NCI-H146 treated with DMSO at 0.1 percent for 48 hours (cell line): ENCODE measurements at regions not wholly inside any gene's neighbourhood (a gene's known extent, or its start where the extent isn't known, plus 50 kb on each side); places are given as distances from the start of the nearest gene placed in this dataset.
"Not testable (repeated sequence)": the region's sequence is repeated elsewhere in the genome, so short reads cannot be mapped to it uniquely, and the experiment has no call there.

Source experiments
- DNase-seq: peaks from one replicate; lab custom pipeline; 2025; ENCODE audit not compliant: unreplicated experiment; lab: John Stamatoyannopoulos, UW

- no peak for DNase-seq
Measured at GRCh38 chr12:125304029-125304428, 238.8 kb downstream of the AACS start.

- no peak for DNase-seq
Measured at GRCh38 chr12:125305231-125305630, 240.0 kb downstream of the AACS start.

- DNase-seq, result no peak
Measured at GRCh38 chr12:125310461-125310860, 245.2 kb downstream of the AACS start.

- no peak for DNase-seq
Measured at GRCh38 chr12:125311050-125311449, 245.8 kb downstream of the AACS start.

GRCh38 chr12:125312471-125312870, 247.2 kb downstream of the AACS start:
- no peak for DNase-seq

- DNase-seq, result no peak
Measured at GRCh38 chr12:125314051-125314755, 249.0 kb downstream of the AACS start.

GRCh38 chr12:125315771-125316170, 250.5 kb downstream of the AACS start:
- no peak for DNase-seq

GRCh38 chr12:125320177-125320576, 254.9 kb downstream of the AACS start:
- DNase-seq, result no peak

- no peak for DNase-seq
Measured at GRCh38 chr12:125324861-125325490, 259.7 kb downstream of the AACS start.

- no peak for DNase-seq
Measured at GRCh38 chr12:125329239-125330102, 264.2 kb downstream of the AACS start.

- peak; percentile 1 for DNase-seq
Measured at GRCh38 chr12:125330645-125331341, 265.6 kb downstream of the AACS start.

GRCh38 chr12:125331342-125332052, 266.3 kb downstream of the AACS start:
- no peak for DNase-seq

GRCh38 chr12:125332900-125333299, 267.7 kb downstream of the AACS start:
- DNase-seq, result no peak

- no peak for DNase-seq
Measured at GRCh38 chr12:125336246-125336645, 271.0 kb downstream of the AACS start.

- no peak for DNase-seq
Measured at GRCh38 chr12:125340791-125341190, 275.6 kb downstream of the AACS start.

- DNase-seq, result no peak
Measured at GRCh38 chr12:125341422-125341821, 276.2 kb downstream of the AACS start.

- DNase-seq, result no peak
Measured at GRCh38 chr12:125343649-125344048, 278.4 kb downstream of the AACS start.

GRCh38 chr12:125346362-125346761, 281.1 kb downstream of the AACS start:
- no peak for DNase-seq

GRCh38 chr12:125351788-125352187, 286.6 kb downstream of the AACS start:
- no peak for DNase-seq

- not testable (repeated sequence) for DNase-seq
Measured at GRCh38 chr12:125353002-125353401, 287.8 kb downstream of the AACS start.

GRCh38 chr12:125353871-125354270, 288.6 kb downstream of the AACS start:
- DNase-seq, result no peak
